ENCODE measurements at regions not wholly inside any gene's neighbourhood (a gene's known extent, or its start where the extent isn't known, plus 50 kb on each side); places are given as distances from the start of the nearest gene placed in this dataset.
A peak's percentile ranks its signal among the peaks of the same experiment; 100 is the strongest.

DNA sequence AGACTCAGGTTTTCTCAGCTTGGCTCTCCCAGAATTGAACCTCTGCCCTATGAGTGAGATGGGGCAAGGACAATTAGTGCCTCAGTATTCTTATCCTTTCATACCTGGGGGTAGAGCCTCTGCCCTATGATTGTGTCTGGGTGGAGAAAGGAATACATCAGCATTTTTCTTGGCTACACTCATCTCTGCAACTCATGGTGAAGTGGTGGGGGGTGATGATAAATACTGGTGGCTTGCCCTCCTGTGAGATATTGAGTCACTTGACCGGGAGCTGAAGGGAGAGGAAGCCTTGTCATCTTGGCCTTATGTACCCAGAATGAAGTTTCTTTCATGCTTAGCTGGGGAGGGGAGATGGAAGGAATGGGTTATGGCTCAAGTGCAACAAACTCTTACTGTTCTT lies 71.3 kb upstream of the ENOX2 start:
- no peaks in the 10 kb centered on the region for H3K4me1 ChIP-seq
- no peaks in the 10 kb centered on the region for H3K36me3 ChIP-seq
- H3K4me3 ChIP-seq, result no peak overlapping the region
- intact Hi-C loops (cut with DNase I), result no loop called here
- TF ChIP-seq POLR2AphosphoS5 (IDR thresholded peaks at IDR 0.05; ENCODE audit: insufficient read depth in 1 of 2, low read depth in 1 of 2) (no peak), POLR2A (IDR thresholded peaks at IDR 0.05) (no peak)
- TF ChIP-seq, protein P1, sequence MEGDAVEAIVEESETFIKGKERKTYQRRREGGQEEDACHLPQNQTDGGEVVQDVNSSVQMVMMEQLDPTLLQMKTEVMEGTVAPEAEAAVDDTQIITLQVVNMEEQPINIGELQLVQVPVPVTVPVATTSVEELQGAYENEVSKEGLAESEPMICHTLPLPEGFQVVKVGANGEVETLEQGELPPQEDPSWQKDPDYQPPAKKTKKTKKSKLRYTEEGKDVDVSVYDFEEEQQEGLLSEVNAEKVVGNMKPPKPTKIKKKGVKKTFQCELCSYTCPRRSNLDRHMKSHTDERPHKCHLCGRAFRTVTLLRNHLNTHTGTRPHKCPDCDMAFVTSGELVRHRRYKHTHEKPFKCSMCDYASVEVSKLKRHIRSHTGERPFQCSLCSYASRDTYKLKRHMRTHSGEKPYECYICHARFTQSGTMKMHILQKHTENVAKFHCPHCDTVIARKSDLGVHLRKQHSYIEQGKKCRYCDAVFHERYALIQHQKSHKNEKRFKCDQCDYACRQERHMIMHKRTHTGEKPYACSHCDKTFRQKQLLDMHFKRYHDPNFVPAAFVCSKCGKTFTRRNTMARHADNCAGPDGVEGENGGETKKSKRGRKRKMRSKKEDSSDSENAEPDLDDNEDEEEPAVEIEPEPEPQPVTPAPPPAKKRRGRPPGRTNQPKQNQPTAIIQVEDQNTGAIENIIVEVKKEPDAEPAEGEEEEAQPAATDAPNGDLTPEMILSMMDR (IDR thresholded peaks at IDR 0.05), result no peak
- H3K27me3 ChIP-seq, result no peaks in the 10 kb centered on the region
- no peak overlapping the region for H3K27ac ChIP-seq
- no peak for DNase-seq (ENCODE audit: extremely low spot score in 2 of 2)
- no peaks in the 10 kb centered on the region for H3K9me3 ChIP-seq

DNA sequence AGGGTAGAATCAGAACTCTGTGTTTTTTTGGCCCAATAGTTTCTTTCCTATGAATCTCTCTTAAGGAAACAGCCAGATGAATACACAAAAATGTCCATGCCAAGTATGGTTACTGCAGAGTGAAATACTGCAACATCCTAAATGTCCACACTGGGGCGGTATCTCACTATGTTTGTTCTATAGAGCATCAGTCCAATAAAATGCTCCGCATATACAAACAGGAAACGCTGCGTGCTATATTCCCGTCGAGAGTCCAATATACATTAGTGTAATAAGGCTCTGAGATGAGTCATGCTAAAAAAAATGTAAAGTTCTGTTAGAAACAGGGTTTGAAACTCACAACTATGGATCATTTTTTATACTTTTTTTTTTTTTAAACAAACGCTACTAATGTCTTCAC lies 72.9 kb upstream of the ENOX2 start:
- no peaks in the 10 kb centered on the region for H3K36me3 ChIP-seq
- H3K27ac ChIP-seq, result no peak overlapping the region
- no peak for DNase-seq (ENCODE audit: extremely low spot score in 2 of 2)
- no peak overlapping the region for H3K4me3 ChIP-seq
- no peaks in the 10 kb centered on the region for H3K9me3 ChIP-seq
- H3K27me3 ChIP-seq, result no peaks in the 10 kb centered on the region
- intact Hi-C loops (cut with DNase I), result no loop called here
- H3K4me1 ChIP-seq, result no peaks in the 10 kb centered on the region
- TF ChIP-seq, protein P1 (IDR thresholded peaks at IDR 0.05), result peak in 1 of 3 experiments; percentile 32
- TF ChIP-seq POLR2A (IDR thresholded peaks at IDR 0.05) (no peak), POLR2AphosphoS5 (IDR thresholded peaks at IDR 0.05; ENCODE audit: insufficient read depth in 1 of 2, low read depth in 1 of 2) (no peak)

DNA sequence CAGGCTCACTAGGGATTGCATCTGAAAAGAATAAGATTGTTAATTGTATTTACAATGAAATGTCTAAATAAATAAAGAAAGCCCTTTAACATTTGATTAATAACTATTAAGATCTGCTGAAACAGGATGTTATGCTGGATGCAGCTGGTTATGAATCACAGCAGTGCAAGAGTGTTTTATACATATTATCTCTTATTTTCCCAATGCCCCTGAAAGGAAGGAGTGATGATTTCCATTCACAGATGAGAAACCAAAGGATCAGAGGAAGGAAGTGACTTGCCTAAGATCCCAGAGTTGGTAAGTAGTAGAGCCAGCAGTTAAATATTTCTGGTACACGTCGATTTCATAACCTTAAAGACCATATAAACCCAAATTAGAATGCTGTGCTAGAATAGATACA lies 76.3 kb upstream of the ARHGAP36 start:
- Histone ChIP-seq H3K9me3 (no peaks in the 10 kb centered on the region), H3K27me3 (no peaks in the 10 kb centered on the region), H3K27ac (no peak overlapping the region), H3K4me1 (no peaks in the 10 kb centered on the region), H3K4me3 (no peak overlapping the region), H3K36me3 (no peaks in the 10 kb centered on the region)
- DNase-seq (ENCODE audit: extremely low spot score in 2 of 2), result no peak
- TF ChIP-seq POLR2AphosphoS5 (IDR thresholded peaks at IDR 0.05; ENCODE audit: insufficient read depth in 1 of 2, low read depth in 1 of 2), result no peak
- intact Hi-C loops (cut with DNase I), result no loop called here

DNA sequence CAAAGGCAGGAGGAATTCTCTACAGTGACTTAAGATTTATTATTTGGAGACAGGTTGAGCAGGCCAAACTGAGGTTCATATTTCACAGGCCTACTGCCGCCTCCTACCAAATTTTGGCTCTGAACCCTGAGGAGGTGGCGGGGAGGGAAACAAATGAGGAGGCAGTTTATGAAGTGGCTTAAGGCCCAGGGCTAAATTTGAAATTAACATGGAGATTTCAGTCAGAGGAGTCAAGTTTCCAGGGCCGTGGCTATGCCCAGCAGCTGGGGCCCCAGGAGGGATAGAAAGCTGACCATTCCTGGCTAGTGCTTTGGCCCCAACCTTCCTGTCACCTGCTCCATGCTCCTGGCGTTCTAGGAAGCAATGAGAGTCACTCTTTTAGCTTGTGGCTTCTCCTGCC lies 73.4 kb upstream of the ARHGAP36 start:
- Histone ChIP-seq H3K4me3 (no peak overlapping the region), H3K4me1 (no peaks in the 10 kb centered on the region), H3K27ac (no peak overlapping the region), H3K27me3 (no peaks in the 10 kb centered on the region), H3K9me3 (no peaks in the 10 kb centered on the region), H3K36me3 (no peaks in the 10 kb centered on the region)
- DNase-seq (ENCODE audit: extremely low spot score in 2 of 2), result no peak
- TF ChIP-seq POLR2AphosphoS5 (IDR thresholded peaks at IDR 0.05; ENCODE audit: insufficient read depth in 1 of 2, low read depth in 1 of 2) (no peak), POLR2A (IDR thresholded peaks at IDR 0.05) (no peak)
- TF ChIP-seq, protein P1 (IDR thresholded peaks at IDR 0.05), result no peak
- intact Hi-C loops (cut with DNase I), result no loop called here

DNA sequence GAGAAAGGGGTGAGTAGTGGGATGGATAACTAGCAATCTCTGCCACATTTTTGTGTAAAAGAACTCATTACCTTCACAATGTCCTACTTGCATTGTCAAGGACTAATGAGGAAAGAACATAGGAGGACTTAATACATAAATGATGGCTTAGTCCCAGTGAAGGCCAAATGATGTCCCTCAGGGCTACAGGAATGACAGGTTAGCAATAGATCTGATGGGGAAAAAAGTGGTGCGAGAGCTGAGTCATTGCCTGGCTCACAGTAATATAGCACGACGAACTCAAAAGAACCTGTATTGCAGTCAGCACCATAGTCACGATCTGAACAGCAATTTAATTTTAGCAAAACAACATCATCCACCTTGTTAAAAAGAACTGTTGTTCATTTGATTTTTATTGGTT lies 70.9 kb upstream of the ARHGAP36 start:
- H3K27me3 ChIP-seq, result no peaks in the 10 kb centered on the region
- H3K9me3 ChIP-seq, result no peaks in the 10 kb centered on the region
- no peak overlapping the region for H3K4me3 ChIP-seq
- no peaks in the 10 kb centered on the region for H3K4me1 ChIP-seq
- intact Hi-C loops (cut with DNase I), result no loop called here
- no peaks in the 10 kb centered on the region for H3K36me3 ChIP-seq
- H3K27ac ChIP-seq, result no peak overlapping the region
- TF ChIP-seq POLR2AphosphoS5 (IDR thresholded peaks at IDR 0.05; ENCODE audit: insufficient read depth in 1 of 2, low read depth in 1 of 2), result no peak
- DNase-seq (ENCODE audit: extremely low spot score in 2 of 2), result no peak

DNA sequence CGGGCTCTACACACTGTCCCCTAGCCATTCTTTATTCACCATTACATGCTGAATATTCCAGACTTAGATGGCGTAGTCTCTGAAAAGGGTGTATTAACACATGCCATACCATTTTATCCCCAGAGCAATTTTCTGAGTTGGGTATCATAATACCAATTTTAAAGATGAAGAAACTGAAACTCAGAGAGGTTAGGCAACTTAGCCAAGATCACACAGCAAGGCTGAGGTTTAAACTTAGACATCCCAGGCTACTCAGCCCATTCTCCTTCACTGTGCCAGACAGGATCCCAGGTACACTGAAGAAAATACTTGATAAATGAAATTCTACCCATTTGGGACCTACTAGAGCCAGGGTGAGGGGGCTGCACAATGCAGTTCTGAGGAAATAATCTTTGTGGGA lies 67.4 kb upstream of the ARHGAP36 start:
- no peaks in the 10 kb centered on the region for H3K4me1 ChIP-seq
- intact Hi-C loops (cut with DNase I), result no loop called here
- no peak overlapping the region for H3K4me3 ChIP-seq
- DNase-seq (ENCODE audit: extremely low spot score in 2 of 2), result no peak
- no peaks in the 10 kb centered on the region for H3K27me3 ChIP-seq
- no peaks in the 10 kb centered on the region for H3K9me3 ChIP-seq
- no peak overlapping the region for H3K27ac ChIP-seq
- TF ChIP-seq, protein P1 (IDR thresholded peaks at IDR 0.05), result no peak
- TF ChIP-seq POLR2AphosphoS5 (IDR thresholded peaks at IDR 0.05; ENCODE audit: insufficient read depth in 1 of 2, low read depth in 1 of 2), result no peak
- TF ChIP-seq POLR2A (IDR thresholded peaks at IDR 0.05), result no peak
- H3K36me3 ChIP-seq, result no peaks in the 10 kb centered on the region
